Neural cell (in vitro differentiated cells): ENCODE measurements at regions not wholly inside any gene's neighbourhood (a gene's known extent, or its start where the extent isn't known, plus 50 kb on each side); places are given as distances from the start of the nearest gene placed in this dataset.

Experiments
- H2AFZ ChIP-seq: fragments of 200-600, 300-800 bp; sonication (generic), shearing (Covaris generic); 2 replicates; pipeline ENCODE4 v1.6.0; 2014; ENCODE audit warnings: low read depth, mild to moderate bottlenecking, antibody characterized with exemption, low read length, moderate library complexity
- H3F3A ChIP-seq: fragments of 200-600 bp; shearing (Covaris generic); 2 replicates; pipeline ENCODE4 v1.6.1; 2016; ENCODE audit warnings: mild to moderate bottlenecking, moderate library complexity, mixed read lengths, antibody characterized with exemption, low read length; ENCODE audit not compliant: insufficient read depth, poor library complexity, severe bottlenecking
- H3K27ac ChIP-seq: fragments of 200-600, 300-800 bp; sonication (generic), shearing (Covaris generic); 2 replicates; pipeline ENCODE4 v1.5.1; 2014; ENCODE audit warnings: mild to moderate bottlenecking, low read length, moderate library complexity
- H3K27me3 ChIP-seq: fragments of 300-800, 200-600 bp; sonication (generic), shearing (Covaris generic); 2 replicates; pipeline ENCODE4 v1.6.0; 2014; ENCODE audit warnings: mild to moderate bottlenecking, low read depth, low read length, moderate library complexity; ENCODE audit not compliant: insufficient read depth
- H3K36me3 ChIP-seq: fragments of 300-800, 200-600 bp; sonication (generic), shearing (Covaris generic); 2 replicates; pipeline ENCODE4 v1.5.1; 2014; ENCODE audit warnings: mild to moderate bottlenecking, antibody characterized with exemption, low read length, moderate library complexity; ENCODE audit not compliant: insufficient read depth
- H3K4me2 ChIP-seq: fragments of 300-800, 200-600 bp; sonication (generic), shearing (Covaris generic); 2 replicates; pipeline ENCODE4 v1.6.0; 2014; ENCODE audit warnings: mild to moderate bottlenecking, low read length
- H3K4me3 ChIP-seq: fragments of 300-800, 200-600 bp; sonication (generic), shearing (Covaris generic); 2 replicates; pipeline ENCODE4 v1.5.1; 2014; ENCODE audit warnings: mild to moderate bottlenecking, low read length, moderate library complexity
- H3K79me2 ChIP-seq: fragments of 200-600 bp; shearing (Covaris generic); replicated peaks from 2 replicates; pipeline ENCODE4 v1.6.0; 2014; ENCODE audit warnings: mild to moderate bottlenecking, low read length, moderate library complexity; ENCODE audit not compliant: insufficient read depth
- H3K9ac ChIP-seq: fragments of 300-800, 200-600 bp; sonication (generic), shearing (Covaris generic); 2 replicates; pipeline ENCODE4 v1.6.1; 2016; ENCODE audit warnings: mild to moderate bottlenecking, low read length, mixed read lengths
- H3K9me2 ChIP-seq: fragments of 200-600 bp; shearing (Covaris generic); 2 replicates; pipeline ENCODE4 v1.6.1; 2016; ENCODE audit warnings: mild to moderate bottlenecking, low read length, mixed read lengths; ENCODE audit not compliant: insufficient read depth
- H3K9me3 ChIP-seq: fragments of 200-600, 300-800 bp; sonication (generic), shearing (Covaris generic); 2 replicates; pipeline ENCODE4 v1.6.1; 2016; ENCODE audit warnings: mild to moderate bottlenecking, mixed run types, low read length, moderate library complexity, mixed read lengths
- H4K20me1 ChIP-seq: fragments of 200-600 bp; shearing (Covaris generic); 2 replicates; pipeline ENCODE4 v1.6.1; 2016; ENCODE audit warnings: mild to moderate bottlenecking, mixed run types; ENCODE audit not compliant: insufficient read depth
- EP300 ChIP-seq: fragments of 450-650 bp; conservative IDR thresholded peaks from 2 replicates; pipeline ENCODE4 v1.6.1; 2014; ENCODE audit warnings: antibody characterized with exemption, mild to moderate bottlenecking, moderate library complexity; ENCODE audit not compliant: poor library complexity, severe bottlenecking
- EZH2 ChIP-seq: fragments of 200-600, 300-800 bp; shearing (Covaris generic), sonication (generic); IDR thresholded peaks from 2 replicates; pipeline ENCODE4 v1.6.1; 2014; ENCODE audit warnings: antibody characterized with exemption, low read length, borderline replicate concordance, mild to moderate bottlenecking; ENCODE audit not compliant: insufficient read depth, poor library complexity, severe bottlenecking
- MXI1 ChIP-seq: fragments of 450-650 bp; conservative IDR thresholded peaks from 2 replicates; pipeline ENCODE4 v1.6.1; 2014; ENCODE audit warnings: antibody characterized with exemption, mild to moderate bottlenecking; ENCODE audit not compliant: poor library complexity, severe bottlenecking
- POLR2AphosphoS5 ChIP-seq: IDR thresholded peaks from 2 replicates; pipeline ENCODE4 v1.6.1; 2012
- RAD21 ChIP-seq: fragments of 450-650 bp; conservative IDR thresholded peaks from 2 replicates; pipeline ENCODE4 v1.6.1; 2014; ENCODE audit warnings: antibody characterized with exemption, mild to moderate bottlenecking, moderate library complexity
- SMC3 ChIP-seq: fragments of 450-650 bp; conservative IDR thresholded peaks from 2 replicates; pipeline ENCODE4 v1.6.1; 2014; ENCODE audit warnings: antibody characterized with exemption, mild to moderate bottlenecking, moderate library complexity; ENCODE audit not compliant: poor library complexity
- TAF1 ChIP-seq: IDR thresholded peaks from 2 replicates; pipeline ENCODE4 v1.6.1; 2012; ENCODE audit warnings: low read depth
- TF ChIP-seq, protein P1 (sequence below): fragments of 450-650 bp; IDR thresholded peaks from 2 replicates; pipeline ENCODE4 v1.5.1; 2014; ENCODE audit warnings: antibody characterized with exemption, mild to moderate bottlenecking, moderate library complexity; ENCODE audit not compliant: poor library complexity, severe bottlenecking
- TF ChIP-seq, protein P2 (sequence below): IDR thresholded peaks from 2 replicates; pipeline ENCODE4 v1.6.1; 2012; ENCODE audit warnings: borderline replicate concordance

DNA sequence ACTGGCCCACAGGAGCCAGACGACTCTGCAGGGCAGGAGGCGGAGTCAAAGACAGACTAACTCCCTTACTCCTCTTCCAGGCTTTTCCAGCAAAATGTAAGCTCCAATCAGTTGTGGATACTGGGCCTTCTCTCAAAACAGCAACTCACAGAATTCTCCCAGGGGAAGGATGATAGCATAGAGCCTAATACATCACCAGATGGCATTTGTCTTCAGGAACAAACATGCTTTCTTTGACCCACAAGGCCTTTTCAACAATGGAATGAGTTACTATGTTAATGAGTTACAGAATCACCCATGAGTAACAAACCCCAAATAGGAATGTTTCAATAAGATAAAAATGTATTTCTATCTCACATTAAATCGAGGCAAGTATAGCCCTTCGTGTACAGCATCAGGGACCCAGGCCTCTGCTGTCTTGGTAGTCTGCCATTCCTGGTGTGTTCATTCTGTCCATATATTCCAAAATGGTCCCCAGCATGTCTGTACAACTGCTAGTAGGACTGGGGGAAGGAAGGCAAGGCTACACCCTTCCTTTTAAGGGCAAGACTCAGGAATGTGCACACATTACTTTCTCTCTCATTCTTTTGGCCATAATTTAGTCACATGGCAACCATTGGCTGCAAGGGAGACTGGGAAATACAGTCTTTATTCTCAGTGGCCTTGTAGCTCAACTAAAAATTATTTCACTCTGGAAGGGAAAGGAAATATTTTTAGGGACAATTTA, 76.4 kb downstream of the BOD1L2 start:
- no peaks in the 10 kb centered on the region for H3F3A ChIP-seq
- H3K36me3 ChIP-seq: no peaks in the 10 kb centered on the region
- H3K4me3 ChIP-seq: no peak overlapping the region
- H3K27me3 ChIP-seq: no peaks in the 10 kb centered on the region
- H2AFZ ChIP-seq: no peak overlapping the region
- H3K9me2 ChIP-seq: no peaks in the 10 kb centered on the region
- no peaks in the 10 kb centered on the region for H3K79me2 ChIP-seq
- no peak overlapping the region for H3K9ac ChIP-seq
- H3K27ac ChIP-seq: no peak overlapping the region
- no peaks in the 10 kb centered on the region for H4K20me1 ChIP-seq
- no peak overlapping the region for H3K4me2 ChIP-seq
- TF ChIP-seq EZH2 (no peak), TAF1 (no peak)
- TF ChIP-seq, protein P1, sequence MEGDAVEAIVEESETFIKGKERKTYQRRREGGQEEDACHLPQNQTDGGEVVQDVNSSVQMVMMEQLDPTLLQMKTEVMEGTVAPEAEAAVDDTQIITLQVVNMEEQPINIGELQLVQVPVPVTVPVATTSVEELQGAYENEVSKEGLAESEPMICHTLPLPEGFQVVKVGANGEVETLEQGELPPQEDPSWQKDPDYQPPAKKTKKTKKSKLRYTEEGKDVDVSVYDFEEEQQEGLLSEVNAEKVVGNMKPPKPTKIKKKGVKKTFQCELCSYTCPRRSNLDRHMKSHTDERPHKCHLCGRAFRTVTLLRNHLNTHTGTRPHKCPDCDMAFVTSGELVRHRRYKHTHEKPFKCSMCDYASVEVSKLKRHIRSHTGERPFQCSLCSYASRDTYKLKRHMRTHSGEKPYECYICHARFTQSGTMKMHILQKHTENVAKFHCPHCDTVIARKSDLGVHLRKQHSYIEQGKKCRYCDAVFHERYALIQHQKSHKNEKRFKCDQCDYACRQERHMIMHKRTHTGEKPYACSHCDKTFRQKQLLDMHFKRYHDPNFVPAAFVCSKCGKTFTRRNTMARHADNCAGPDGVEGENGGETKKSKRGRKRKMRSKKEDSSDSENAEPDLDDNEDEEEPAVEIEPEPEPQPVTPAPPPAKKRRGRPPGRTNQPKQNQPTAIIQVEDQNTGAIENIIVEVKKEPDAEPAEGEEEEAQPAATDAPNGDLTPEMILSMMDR: no peak
- no peaks in the 10 kb centered on the region for H3K9me3 ChIP-seq

DNA sequence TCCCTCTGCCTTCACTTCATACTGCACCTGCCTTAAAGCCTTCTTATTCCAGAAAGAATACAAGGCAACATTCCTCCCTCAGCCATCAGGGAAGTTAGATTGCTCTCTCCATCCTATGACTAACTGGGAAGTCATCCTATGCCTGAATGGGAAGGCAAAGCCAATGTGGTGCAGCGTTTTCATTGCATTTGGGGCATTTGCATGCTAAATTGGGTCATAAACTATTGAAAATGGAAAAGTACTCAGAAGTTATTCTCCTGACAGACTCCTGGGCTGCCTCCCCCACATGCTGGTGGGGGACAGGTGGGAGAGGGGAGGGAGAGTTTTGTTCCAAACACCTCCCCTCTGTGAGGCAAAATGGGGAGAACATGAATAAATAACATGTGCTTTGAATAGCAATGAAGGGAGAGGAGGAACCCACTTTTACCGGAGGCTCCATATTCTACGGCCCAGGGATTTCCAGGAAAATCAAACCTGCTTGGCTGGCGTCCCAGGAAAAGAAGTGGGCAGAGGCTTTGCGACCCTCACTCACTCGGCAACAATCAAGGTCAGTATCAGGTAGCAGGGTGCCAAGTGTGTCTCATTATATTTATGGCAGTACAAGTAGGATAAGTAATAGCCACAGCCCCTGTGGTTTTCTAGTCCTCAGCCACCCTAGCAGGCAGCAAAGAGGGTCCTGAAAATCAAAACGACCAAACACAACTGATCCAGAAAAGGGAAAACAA, 84.1 kb downstream of the BOD1L2 start:
- no peaks in the 10 kb centered on the region for H3K79me2 ChIP-seq
- no peaks in the 10 kb centered on the region for H3K9me3 ChIP-seq
- no peak overlapping the region for H3K27ac ChIP-seq
- no peaks in the 10 kb centered on the region for H3K9me2 ChIP-seq
- H3K27me3 ChIP-seq: no peaks in the 10 kb centered on the region
- no peak overlapping the region for H2AFZ ChIP-seq
- H3K4me3 ChIP-seq: no peak overlapping the region
- no peak overlapping the region for H3K4me2 ChIP-seq
- no peaks in the 10 kb centered on the region for H3F3A ChIP-seq
- TF ChIP-seq TAF1 (no peak), EZH2 (no peak), SMC3 (no peak), EP300 (no peak), POLR2AphosphoS5 (no peak), MXI1 (no peak), RAD21 (no peak)
- TF ChIP-seq, protein P2, sequence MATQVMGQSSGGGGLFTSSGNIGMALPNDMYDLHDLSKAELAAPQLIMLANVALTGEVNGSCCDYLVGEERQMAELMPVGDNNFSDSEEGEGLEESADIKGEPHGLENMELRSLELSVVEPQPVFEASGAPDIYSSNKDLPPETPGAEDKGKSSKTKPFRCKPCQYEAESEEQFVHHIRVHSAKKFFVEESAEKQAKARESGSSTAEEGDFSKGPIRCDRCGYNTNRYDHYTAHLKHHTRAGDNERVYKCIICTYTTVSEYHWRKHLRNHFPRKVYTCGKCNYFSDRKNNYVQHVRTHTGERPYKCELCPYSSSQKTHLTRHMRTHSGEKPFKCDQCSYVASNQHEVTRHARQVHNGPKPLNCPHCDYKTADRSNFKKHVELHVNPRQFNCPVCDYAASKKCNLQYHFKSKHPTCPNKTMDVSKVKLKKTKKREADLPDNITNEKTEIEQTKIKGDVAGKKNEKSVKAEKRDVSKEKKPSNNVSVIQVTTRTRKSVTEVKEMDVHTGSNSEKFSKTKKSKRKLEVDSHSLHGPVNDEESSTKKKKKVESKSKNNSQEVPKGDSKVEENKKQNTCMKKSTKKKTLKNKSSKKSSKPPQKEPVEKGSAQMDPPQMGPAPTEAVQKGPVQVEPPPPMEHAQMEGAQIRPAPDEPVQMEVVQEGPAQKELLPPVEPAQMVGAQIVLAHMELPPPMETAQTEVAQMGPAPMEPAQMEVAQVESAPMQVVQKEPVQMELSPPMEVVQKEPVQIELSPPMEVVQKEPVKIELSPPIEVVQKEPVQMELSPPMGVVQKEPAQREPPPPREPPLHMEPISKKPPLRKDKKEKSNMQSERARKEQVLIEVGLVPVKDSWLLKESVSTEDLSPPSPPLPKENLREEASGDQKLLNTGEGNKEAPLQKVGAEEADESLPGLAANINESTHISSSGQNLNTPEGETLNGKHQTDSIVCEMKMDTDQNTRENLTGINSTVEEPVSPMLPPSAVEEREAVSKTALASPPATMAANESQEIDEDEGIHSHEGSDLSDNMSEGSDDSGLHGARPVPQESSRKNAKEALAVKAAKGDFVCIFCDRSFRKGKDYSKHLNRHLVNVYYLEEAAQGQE: no peak
- TF ChIP-seq, protein P1: no peak
- H4K20me1 ChIP-seq: no peaks in the 10 kb centered on the region
- no peaks in the 10 kb centered on the region for H3K36me3 ChIP-seq
- no peak overlapping the region for H3K9ac ChIP-seq
